Suppressor macrophage treated with lipopolysaccharide for 4 hours (primary cell): ENCODE measurements at regions not wholly inside any gene's neighbourhood (a gene's known extent, or its start where the extent isn't known, plus 50 kb on each side); places are given as distances from the start of the nearest gene placed in this dataset.
"Not testable (repeated sequence)": the region's sequence is repeated elsewhere in the genome, so short reads cannot be mapped to it uniquely, and the experiment has no call there.

Experiments
- DNase-seq: peaks from one replicate; pipeline ENCODE4 v3.0.0-alpha.2; 2020

DNA sequence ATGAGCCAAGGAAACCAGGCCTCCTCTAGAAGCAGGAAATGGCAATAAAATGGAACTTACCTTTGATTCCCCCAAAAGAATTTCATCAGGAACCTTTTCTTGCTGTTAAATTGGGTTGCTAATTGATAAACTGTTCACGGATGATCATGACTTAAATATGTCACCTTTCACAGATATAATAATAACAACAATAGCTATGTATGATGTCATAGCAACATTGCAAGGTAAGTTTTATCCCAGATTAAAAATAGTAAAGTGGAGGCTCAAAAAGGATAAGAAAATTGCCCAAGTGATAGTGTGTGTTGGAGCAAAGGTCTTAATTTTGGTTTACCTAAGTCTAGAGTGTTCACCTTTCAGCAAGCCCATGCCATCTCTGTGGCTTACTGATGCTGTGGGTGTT is 357.6 kb upstream of the CELF2 start:
- no peak for DNase-seq

DNA sequence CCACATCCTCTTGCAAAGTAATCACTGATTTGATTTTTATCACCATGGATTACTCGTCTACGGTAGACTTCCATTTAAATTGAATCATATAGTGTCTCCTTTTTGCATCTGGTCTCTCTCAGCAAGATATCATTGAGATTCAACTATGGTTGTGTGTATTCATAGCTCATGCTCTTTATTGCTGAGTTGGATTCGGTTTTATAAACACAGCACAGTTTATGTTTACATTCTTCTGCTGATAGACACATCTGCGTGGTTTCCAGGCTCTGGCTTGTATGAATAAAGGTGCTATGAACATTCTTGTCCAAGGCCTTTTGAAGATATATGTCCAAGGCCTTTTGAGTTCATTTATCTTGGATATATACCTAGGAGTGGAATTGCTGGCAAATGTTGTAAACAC is 356.5 kb upstream of the CELF2 start:
- DNase-seq, result no peak

DNA sequence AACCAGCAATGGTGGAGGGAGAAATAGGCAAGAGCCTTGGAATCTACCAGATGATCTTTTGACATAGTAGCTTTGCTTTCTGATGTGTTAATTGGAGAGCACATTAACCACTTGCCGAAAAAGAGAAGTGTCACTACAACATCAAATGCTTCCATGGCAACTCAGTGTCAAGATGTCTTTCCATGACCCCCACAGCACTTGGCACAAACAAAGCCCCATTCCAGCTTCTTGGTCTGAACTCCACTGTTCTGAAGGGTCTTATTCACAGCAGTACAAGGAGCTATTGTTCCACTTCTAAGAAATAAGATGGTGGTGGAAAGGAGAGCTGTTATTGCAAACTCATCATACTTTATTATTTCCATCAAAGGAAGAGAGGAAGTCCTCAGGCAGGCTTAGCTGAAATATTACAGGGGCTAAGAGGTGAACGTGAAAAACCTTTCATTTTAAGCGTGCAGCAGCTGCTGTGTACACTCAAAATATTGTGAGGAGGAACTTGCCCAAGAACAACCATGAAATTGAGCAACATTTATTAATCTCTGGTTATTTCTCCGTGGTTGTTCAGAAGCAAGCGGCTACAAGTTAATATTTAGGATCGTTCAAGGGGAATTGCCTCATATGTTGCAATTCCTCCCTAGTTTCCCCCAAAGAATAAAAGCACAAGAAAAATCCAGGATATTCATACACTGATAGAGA is 354.8 kb upstream of the CELF2 start:
- no peak for DNase-seq

DNA sequence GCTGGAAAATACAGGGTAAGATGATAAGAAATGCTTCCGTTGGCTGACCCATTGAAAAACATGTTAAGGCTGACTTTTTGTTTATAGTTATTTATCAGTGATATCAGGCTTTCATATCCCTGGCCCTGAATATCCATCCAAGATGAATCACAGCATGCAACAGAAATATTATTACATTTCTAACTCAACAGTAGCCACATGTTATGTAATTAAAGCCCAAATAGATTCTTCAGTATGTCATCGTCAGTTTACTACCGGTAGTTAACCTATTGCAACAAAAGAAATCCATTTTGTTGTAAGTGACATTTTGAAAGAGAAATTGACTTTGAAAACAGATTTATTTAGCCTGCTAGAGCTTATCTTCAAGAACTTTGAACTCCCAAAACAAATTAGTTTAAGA is 354.1 kb upstream of the CELF2 start:
- peak; percentile 18 for DNase-seq

DNA sequence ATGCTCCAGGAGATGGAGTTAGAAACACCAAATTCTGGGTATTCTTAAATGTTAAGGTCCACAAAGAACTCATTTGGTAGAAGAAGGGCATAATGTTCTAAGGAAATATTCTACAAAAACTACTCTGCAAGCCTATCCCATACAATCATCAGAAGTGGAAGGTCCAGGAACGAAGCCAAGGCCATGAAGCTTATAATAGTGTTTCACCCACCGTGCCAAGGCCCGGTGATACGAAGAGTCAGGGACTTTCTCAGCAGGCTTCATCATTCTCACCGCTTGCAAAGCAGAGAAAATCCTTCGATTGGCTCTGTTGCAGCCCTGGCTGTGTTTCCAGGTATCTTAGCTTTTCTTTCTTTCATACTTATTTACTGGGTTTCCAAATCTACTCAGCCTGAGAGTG is 351.9 kb upstream of the CELF2 start:
- DNase-seq, result no peak

DNA sequence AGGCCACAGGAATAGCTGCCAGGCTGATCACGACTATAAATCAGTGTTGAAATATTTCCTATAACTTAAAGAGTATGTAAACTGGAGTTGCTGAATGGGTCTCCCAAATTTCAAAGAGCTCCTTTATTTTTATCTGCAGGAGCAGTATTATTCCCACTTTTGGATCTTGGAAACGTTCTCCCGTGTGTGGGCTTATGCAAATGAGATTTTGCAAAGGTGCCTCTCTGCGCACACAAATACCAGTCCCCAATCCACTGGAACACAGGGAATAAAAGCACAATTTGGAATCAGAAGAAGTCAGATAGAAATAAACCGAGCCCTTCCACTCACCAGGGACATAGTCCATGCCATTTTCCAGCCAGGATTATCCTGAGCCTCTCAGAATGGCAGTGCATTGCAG is 350.2 kb upstream of the CELF2 start:
- no peak for DNase-seq

DNA sequence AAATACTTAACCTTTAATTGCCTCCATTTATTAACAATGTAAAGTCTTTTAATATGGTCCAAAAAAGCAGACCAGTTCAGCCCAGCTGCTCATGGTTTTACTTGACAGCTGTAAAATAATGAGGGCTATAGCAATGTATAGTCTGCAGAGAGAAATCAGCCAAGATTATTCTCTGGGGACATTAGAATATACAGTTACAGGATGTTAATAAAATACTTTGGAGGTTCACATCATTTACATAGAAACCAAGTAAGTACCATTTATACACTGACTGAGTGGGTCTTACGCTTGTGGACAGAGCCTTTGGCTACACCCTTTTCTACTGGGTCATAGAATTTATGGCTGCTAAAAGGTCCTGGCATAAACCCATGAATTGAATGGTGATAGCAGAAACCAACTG is 340.7 kb upstream of the CELF2 start:
- no peak for DNase-seq

DNA sequence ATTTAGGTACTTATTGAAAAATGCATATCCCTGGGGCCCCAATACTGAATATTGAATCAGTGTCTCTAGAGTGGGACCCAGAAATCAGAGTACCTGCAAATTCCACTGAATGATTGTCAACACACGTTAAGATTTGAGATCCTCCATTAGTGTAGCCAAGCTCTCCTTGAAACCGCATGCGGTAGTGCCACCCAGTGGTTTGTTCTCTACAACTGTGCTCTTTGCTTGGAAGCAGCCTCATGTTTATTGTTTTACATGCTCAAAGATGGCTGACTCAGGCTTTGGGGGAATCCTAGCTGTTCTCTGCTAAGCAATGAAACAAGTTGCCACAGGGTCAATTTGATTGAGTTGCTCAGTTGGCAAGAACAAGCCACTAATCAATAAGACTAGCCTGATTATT is 340.2 kb upstream of the CELF2 start:
- peak; percentile 71 for DNase-seq

DNA sequence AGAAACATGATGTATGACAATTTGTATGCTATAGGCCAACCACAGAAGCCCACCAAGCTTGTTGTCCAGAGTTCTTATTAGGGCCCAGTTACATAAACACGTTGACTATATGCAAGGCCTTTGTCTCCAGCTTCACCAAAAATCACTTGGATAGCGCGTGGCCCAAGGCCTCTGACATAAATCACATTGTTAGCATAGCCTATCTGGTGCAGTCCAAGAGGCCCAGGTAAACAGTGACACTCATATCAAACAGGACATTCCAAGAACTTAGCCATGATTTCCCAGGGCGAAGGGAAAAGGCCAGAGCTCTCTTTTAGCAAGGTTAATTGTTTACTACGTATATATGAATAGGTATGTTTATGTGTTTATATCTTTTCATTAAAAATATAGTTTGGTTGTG is 337.2 kb upstream of the CELF2 start:
- no peak for DNase-seq

DNA sequence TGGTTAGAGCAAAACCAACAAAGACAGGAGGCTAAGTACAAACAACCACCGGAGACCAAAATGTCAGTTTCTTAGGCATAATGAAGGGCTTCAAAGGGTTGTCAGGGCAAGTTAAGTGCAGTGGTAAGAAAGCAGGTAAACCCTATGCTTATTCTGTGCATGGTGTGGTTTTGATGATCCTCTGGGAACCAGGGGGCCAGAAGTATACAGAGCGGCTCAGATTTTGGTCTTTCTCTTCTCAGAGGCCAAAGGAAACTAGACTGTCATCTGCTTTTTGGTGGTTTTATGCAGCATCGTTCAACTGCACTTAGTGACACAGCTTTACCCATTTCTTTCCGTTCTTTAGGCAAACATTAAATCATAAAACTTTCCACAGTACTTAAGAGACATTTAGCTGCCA is 332.7 kb upstream of the CELF2 start:
- no peak for DNase-seq

DNA sequence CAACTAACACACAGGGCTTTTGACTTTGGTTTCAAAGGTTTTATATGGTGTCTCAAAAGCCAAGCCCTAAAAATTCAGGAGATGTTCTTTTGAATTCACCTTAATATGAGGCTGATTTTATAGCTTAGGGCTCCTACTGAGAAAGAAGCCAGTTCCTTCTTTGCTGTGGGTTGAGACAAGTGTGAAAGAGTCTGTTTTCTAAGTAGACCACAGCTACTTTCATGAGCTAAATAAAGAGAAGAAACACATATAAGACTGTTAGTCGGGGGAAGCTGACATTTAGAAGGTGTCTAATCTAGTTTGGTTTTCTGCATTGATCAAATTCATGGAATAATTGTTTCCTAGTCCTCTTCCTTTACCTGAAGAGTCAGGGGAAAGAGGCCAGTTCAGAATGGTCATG is 332.1 kb upstream of the CELF2 start:
- no peak for DNase-seq

DNA sequence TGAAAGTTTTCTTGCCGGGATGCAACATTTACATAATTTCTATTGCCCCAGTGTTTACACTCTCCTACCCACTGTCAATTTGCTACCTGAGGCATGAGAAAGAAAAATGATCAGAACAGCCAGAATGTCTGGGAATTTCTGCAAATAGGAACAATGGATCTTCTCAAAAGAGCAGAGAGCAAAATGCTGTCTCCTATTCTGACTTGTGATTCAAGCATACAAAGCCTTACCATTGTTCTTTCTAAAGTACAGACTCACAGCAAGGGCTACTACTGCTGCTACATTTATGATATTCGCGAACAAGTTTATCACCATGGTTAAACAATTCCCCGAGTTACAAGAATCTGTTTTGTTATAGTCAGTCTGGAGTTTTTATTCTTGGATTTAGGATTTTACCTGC is 329.9 kb upstream of the CELF2 start:
- DNase-seq, result no peak

DNA sequence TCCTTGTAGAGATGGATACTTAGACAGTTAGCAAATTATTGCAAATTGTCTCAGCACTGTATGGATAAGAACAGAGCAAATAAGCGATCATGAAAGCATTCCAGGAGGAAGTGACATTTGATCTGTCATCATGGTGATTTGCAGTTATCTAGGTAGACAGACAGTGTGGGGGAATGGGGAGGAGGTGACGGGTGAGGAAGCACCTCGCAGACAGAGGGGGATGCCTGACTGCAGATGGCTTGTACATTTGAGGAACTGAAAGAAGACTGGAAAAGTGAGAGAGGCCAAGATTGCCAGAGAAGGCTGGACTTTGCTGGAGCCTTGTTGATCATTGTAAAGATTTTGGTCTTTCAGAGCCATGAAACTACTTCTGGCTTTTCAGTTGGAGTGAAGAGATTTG is 318.2 kb upstream of the CELF2 start:
- peak; percentile 33 for DNase-seq

DNA sequence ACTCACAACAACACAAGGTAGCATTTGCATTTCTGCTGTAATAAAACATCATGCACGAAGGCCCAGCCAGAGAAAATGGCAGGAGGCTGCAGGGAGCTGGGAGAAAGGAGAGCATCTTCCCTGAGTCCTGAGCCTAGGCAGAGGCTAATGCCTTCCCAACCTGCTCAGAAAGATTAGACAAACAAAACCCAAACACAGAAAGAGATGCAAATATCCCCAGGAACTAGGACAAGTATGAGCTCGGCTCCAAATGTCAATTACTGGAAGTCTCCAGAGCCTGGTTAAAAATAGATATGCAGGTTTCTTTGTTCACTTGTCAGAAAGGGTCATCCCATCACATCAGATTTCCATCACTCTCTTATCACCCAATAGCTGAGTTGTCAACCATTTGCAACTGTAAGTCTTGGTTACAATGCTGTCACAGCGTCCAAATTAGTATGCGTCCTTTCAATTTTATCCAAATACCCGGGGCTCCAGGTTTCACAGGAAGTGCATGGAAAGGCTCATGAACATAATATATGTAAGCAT is 316.5 kb upstream of the CELF2 start:
- no peak for DNase-seq

DNA sequence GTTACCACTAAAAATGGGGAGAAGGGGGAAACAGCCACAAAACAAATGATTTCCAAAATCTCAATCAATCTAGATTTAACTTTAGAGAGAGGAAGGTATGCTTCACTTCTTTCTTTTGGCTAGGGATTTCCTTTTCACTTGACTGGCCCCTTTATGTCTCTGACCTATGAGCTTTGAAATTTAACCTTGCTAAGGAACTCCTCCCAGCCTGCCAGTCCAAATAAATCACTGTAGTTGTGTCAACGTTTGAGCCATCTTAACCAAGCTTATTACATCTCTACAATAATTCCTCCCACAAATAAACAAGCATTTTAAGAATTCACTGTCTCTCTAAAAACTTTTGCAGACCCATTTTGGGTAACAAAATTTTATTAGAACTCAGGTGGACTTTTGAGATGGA is 315.5 kb upstream of the CELF2 start:
- DNase-seq, result no peak

DNA sequence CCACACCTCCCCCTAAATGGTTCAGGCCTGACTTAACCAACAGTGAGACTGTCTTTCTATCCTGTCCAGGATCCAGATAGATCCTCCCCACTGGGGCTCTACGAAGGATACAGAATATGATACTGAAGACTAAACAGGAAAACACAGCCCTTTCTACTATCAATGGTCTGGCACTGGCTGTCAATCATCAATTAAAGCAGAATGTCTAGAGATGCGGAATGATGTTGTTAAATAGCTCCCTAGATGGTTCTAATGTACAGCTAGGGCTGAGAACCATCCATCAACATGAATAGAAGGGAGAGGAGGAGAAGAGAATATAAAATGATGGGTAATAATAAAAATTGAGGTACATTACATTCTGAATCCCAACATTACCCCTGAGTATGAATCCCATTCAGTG is 314.3 kb upstream of the CELF2 start:
- DNase-seq, result no peak

DNA sequence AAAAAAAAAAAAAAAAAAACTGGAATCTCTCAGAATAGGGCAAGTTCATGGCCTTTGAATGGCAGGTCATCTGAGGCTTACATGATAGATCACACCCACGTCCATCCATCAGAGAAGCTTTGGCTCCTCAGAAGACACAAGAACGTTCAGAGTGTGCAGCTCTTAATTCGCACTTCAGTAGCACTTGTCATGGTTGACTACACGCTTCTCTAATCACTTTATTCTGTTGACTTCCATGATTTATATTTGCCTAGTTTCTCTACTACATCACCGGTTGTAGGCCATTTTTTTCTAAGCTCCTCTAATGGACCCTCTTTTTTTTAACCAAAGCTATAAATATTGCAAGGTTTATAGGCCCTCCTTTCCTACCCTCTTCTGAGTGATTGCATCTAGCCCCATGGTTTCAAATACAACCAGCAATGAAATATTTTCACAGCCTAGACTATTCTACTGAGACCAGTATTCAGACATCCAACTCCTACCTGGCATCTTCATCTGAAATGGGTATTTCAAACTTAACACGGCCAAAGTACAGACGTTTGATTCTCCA is 305.4 kb upstream of the CELF2 start:
- DNase-seq, result no peak

DNA sequence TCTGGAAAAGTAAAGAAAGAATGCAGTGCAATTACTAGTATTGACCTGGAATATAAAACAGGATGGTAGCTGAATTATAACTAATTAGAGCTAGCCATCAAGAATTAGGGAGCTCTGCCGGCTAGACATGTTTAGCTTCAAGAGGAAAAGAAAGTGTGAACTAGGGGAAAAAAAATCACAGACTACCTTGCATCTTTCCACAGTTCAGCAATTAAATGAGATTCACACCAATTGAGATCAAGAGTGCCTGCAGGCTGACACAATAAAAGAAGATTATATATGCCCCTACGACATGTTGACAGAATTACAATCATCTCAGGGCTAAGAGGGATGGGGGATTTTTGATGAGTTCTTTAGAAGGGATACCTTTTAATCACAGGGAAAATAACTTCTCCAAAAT is 303.3 kb upstream of the CELF2 start:
- DNase-seq, result no peak

DNA sequence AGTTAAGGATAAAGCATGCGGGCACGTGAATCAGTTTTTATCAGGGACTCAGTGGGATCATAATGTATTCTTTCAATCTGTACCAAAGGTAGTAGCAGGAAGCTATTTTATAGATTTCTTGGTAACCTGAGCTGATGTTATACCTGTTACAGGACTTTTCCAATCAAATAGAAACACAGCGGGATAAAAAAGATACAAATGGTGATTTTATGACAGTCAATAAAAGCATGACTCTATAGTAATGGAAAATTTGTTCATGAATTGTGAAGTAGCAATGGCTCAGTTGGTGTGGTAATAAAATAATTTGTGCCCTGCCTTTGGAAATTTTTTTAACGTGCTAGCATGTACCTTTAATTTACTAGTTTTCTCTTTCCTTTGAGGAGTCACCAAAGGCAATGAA is 300.7 kb upstream of the CELF2 start:
- no peak for DNase-seq

DNA sequence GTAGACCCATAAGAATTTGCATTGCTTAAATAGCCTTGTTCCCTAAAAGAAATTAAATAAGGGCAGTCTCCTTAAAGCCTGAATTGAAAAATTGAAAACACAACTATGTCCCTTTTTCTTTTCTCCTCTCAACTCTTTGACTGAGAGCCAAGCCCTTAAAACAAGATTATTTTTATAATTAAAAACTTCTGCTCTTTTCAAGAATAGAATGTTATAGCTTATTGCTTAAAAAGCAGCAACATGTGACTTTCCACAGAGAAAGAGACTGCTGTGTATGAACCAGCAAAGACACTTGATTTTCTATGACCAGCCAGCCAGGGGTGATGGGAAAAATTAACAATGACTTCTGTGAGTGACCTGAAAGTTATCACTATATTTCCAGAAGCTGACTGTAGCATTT is 295.2 kb upstream of the CELF2 start:
- DNase-seq, result no peak

DNA sequence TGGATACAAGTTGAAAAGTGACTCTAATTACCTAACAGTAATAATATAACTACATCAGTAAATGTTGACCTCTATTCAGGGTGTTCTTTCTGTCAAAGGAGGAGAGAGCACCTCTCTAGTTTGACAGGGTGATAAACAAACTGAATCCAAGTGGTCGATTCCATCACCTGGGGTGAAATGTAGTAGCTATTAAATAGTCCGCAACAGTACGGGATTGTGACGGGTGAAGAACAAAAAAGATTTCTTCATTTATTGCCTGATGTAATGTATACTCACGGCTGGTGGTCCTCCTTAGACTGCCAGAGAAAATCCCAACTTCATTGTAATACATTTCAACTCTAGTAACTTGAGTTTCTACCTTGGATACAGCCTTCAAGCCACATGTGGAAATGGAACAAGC is 292.5 kb upstream of the CELF2 start:
- no peak for DNase-seq

DNA sequence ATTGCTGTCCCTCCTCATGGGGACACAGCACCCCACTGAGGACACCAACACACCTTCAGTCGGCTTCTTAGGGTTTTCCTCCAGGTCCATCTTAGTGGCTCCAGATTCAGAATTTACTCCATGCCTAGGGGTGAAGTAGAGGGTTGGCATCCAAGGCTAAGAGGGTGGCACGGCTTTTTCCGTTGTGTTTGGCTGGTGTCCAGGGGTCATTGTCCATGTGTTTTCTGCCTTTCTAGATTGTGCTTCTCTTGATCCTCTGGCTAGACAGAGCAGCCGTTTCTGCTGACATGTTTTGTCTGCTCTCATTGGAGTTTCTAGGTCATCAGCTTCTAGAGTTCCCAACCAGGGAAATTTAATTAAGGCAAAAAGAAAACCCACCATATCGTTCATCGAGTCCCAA is 291.6 kb upstream of the CELF2 start:
- DNase-seq, result no peak

DNA sequence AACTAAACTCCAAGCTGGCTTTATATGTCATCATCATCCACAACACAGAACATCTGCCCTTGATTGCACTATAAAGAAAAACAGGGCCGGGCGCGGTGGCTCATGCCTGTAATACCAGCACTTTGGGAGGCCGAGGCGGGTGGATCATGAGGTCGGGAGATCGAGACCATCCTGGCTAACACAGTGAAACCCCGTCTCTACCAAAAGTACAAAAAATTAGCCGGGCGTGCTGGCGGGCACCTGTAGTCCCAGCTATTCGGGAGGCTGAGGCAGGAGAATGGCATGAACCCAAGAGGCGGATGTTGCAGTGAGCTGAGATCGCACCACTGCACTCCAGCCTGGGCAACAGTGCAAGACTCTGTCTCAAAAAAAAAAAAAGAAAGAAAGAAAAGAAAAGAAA is 290.3 kb upstream of the CELF2 start:
- DNase-seq, result not testable (repeated sequence)

DNA sequence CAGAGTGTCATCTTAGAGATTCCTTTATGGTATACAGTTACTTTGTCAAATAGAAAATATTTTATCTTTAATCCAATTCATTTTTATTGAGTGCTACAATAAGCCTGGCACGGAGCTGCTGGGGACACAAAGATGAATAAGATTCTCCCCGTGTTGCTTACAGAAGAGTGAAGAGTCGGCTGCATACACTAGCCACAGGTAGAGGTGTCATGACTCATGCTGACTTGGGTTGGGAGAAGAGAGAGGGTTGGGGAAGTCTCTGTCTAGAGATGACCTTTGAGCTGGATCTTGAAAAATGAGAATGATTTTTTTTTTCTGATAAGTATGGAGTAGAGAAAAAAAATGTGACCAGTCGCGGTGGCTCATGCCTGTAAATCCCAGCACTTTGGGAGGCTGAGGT is 289.9 kb upstream of the CELF2 start:
- no peak for DNase-seq

DNA sequence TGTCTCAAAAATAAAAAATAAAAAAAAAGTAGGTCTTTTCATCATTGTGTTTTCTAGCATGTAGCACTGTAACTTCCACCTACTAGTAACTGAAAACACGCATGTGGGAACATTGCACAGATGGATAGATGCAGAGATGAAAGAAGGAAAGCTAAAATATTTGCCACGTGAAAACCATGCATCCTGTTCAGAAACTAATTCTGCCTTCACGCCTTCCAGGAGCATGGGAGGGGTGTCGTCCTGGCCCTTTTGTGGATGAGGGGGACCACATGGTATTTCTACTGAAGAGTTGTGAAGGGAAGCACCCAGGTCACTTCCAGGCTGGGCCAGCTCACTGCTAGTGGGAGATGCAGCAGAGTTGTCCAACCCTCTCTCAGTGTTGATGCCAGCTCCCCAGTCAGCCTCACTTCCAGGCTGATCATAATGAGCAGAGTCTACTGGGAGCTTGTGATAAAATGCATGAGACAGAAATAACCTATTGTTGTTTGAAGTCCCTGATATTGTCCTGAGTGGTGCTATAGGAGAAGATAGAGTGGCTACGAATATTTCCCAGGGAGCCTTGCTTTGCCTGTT is 287.1 kb upstream of the CELF2 start:
- DNase-seq, result no peak
